ENCODE measurements at regions not wholly inside any gene's neighbourhood (a gene's known extent, or its start where the extent isn't known, plus 50 kb on each side); places are given as distances from the start of the nearest gene placed in this dataset.

DNA sequence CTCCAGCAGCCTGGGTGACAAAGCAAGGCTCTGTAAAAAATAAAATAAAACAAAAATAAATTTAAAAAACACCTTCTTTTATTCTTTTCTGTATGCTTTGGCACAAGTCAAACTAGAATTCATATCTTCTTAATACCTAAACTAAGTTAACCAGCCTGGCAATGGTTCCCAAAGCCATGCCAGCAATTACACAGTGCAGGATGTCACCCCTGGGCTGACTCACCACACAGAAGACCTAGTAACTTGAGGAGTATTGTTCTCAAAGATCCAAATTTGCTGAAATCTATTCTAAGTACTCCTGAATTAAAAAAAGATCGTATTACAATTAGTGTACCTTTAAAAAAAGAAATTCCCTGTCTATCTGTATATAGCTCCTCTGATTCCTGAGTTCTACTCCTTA lies 162.7 kb upstream of the SGK1 start:
- DNase-seq (ENCODE audit: low read depth in 2 of 2) = peak; percentile 58
- no peak overlapping the region for H3K4me3 ChIP-seq (replicated peaks in 1 of 2; ENCODE audit: low read depth in 2 of 2, low read length in 2 of 2)
- TF ChIP-seq, protein P1, sequence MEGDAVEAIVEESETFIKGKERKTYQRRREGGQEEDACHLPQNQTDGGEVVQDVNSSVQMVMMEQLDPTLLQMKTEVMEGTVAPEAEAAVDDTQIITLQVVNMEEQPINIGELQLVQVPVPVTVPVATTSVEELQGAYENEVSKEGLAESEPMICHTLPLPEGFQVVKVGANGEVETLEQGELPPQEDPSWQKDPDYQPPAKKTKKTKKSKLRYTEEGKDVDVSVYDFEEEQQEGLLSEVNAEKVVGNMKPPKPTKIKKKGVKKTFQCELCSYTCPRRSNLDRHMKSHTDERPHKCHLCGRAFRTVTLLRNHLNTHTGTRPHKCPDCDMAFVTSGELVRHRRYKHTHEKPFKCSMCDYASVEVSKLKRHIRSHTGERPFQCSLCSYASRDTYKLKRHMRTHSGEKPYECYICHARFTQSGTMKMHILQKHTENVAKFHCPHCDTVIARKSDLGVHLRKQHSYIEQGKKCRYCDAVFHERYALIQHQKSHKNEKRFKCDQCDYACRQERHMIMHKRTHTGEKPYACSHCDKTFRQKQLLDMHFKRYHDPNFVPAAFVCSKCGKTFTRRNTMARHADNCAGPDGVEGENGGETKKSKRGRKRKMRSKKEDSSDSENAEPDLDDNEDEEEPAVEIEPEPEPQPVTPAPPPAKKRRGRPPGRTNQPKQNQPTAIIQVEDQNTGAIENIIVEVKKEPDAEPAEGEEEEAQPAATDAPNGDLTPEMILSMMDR (IDR thresholded peaks at IDR 0.05; ENCODE audit: low read depth, low read length) = no peak

DNA sequence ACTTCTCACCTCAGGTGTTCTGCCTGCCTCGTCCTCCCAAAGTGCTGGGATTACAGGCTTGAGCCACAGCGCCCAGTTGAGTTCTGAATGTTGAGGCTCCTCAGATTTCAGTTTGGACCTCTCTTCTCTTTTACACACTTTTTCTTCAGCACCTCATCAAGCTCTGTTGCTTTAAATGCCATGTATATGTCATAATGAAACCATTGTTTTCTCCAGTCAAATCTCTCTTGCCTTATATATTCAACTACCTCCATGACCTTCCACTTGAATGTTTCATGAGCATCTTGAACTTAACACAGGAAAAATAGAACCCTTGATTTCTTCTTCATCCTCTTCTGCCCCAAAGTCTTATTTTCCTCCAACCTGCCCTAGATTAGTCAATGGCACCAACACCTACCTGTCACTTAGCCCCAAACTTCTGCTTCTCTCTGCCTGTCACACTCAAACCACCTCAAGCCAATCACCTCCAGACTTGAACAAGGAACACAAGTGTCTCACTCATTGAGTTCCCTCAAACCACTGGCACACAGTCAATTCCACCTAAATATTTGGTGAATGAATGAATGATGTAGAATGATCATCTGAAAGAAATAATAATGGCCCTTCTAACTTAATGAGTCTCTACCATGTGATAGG lies 161.0 kb upstream of the SGK1 start:
- TF ChIP-seq, protein P1 (IDR thresholded peaks at IDR 0.05; ENCODE audit: low read depth, low read length) = no peak
- DNase-seq (ENCODE audit: low read depth in 2 of 2) = no peak
- H3K4me3 ChIP-seq (replicated peaks in 1 of 2; ENCODE audit: low read depth in 2 of 2, low read length in 2 of 2) = no peak overlapping the region

DNA sequence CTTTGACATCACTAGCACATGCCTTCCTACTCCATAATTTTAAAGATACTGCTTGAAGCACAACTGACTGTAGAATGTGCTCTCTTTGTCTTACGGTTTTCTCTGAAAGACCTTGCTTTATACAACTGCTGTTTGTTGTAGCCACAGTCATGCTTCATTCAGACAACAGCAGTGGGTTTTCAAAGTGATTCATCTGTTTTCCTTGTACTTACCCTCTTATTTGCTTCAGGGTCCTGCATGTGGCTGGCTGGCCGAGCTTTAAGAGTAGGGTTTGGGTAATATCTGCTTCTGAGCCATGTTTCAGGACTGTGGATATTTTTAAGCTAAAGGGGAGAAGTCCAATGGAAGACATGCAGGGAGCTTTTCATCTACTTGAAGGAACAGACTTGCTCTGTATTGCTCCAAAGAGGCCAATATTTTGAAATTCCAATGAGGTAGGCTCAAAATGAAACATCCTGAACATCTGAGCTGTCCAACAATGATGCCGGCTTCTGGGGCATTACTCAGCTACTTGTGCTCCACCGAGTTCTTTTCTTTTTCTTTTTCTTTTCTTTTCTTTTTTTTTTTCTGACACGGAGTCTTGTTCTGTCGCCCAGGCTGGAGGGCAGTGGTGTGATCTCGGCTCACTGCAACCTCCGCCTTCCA lies 160.2 kb upstream of the SGK1 start:
- peak in 1 of 2 donors; percentile 80 for DNase-seq (ENCODE audit: low read depth in 2 of 2)
- TF ChIP-seq, protein P1 (IDR thresholded peaks at IDR 0.05; ENCODE audit: low read depth, low read length) = no peak
- H3K4me3 ChIP-seq (replicated peaks in 1 of 2; ENCODE audit: low read depth in 2 of 2, low read length in 2 of 2) = no peak overlapping the region

DNA sequence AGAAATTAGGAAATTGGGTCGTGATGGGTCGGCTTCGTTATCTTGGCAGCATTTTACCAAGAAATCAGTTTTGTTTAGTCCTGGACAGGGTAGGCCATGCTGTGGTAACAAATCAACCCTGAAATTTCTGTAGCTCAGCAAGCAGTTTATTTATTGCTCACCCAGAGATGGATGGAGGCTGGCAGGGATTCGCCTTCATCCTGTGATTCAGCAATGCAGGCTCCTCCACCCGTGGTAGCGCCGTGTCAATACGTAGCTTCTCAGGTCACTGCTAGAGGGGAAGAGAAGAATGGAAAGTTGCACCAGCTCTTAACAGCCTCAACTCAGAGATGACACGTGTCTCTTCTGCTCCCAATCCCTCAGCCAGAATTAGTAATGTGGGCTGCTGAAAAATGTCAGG lies 157.0 kb upstream of the SGK1 start:
- DNase-seq (ENCODE audit: low read depth in 2 of 2) = no peak
- TF ChIP-seq, protein P1 (IDR thresholded peaks at IDR 0.05; ENCODE audit: low read depth, low read length) = no peak
- H3K4me3 ChIP-seq (replicated peaks in 1 of 2; ENCODE audit: low read depth in 2 of 2, low read length in 2 of 2) = no peak overlapping the region

DNA sequence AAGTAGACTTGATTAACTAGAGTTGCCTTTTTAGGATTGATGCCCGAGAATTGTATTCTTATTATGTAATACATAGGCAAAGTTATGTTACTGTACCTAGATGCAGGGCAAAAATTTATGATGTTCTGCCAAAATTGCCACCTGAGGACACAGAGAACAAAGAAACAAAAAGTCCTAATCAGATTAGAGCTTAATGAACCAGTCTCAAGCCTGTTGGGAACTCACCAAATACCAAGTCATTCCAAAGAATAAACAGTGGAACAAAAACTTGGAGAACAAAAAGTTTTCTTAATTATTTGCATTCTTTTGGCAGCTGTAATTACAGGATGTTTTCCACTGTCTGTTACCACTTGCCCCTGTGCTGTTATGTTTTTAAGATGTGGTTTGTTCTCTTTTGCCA lies 154.7 kb upstream of the SGK1 start:
- no peak overlapping the region for H3K4me3 ChIP-seq (replicated peaks in 1 of 2; ENCODE audit: low read depth in 2 of 2, low read length in 2 of 2)
- DNase-seq (ENCODE audit: low read depth in 2 of 2) = no peak
- TF ChIP-seq, protein P1 (IDR thresholded peaks at IDR 0.05; ENCODE audit: low read depth, low read length) = no peak

DNA sequence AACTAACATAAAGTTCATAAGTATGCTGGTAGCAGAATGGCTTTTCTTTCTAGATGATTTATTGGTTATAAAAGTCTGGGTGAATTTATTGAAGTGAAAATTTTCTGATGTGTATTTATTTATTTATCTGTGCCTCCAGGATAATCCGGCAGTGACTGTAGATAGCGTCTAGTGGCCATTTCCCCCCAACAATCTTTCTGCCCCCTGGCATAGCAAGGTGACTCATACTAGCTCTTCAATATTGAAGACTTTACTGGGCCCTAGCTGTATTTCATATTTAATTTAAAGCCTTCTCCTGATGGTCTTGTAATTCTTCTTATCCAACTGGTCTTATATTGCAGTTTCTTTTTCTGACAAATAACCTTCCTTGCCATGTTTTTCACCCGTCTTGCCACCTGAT lies 154.1 kb upstream of the SGK1 start:
- no peak for DNase-seq (ENCODE audit: low read depth in 2 of 2)
- H3K4me3 ChIP-seq (replicated peaks in 1 of 2; ENCODE audit: low read depth in 2 of 2, low read length in 2 of 2) = no peak overlapping the region
- TF ChIP-seq, protein P1 (IDR thresholded peaks at IDR 0.05; ENCODE audit: low read depth, low read length) = no peak

Data from cardiac fibroblast (primary cell).